Naive thymus-derived CD4-positive, alpha-beta T cell (primary cell): ENCODE measurements at regions not wholly inside any gene's neighbourhood (a gene's known extent, or its start where the extent isn't known, plus 50 kb on each side); places are given as distances from the start of the nearest gene placed in this dataset.
"Not testable (repeated sequence)": the region's sequence is repeated elsewhere in the genome, so short reads cannot be mapped to it uniquely, and the experiment has no call there.

ENCODE experiments used
- ATAC-seq: fragments of 150-1000 bp; cut with Tn5 transposase; 2 replicates; pipeline ENCODE4 v1.10.0; 2021; ENCODE audit warnings: mild to moderate bottlenecking, moderate library complexity
- CTCF ChIA-PET: fragments of 350-600 bp; sonication (Branson Sonifier 250); formaldehyde crosslinking; loops from one replicate; lab custom pipeline; 2021; ENCODE audit warnings: antibody characterized with exemption; lab: Charles Lee
- POLR2A ChIA-PET: fragments of 350-600 bp; sonication (Branson Sonifier 250); formaldehyde crosslinking; loops from one replicate; lab custom pipeline; 2021; ENCODE audit warnings: antibody characterized with exemption, inconsistent platforms; lab: Charles Lee
- DNase-seq, 9 donors: peaks; one replicate each; pipeline versions ENCODE4 v3.0.0 to v3.0.0-alpha.2; 2020 to 2022; ENCODE audit warnings: mixed read lengths in 1 of 9
- H3K27ac ChIP-seq: one replicate; pipeline ENCODE4 v1.7.0; 2013; ENCODE audit warnings: mild to moderate bottlenecking, low read depth, low read length, moderate library complexity
- H3K27me3 ChIP-seq, 2 donors: one replicate each; pipeline ENCODE4 v1.7.0; 2013; ENCODE audit warnings: low read length in 2 of 2, mild to moderate bottlenecking in 2 of 2, moderate library complexity in 2 of 2; ENCODE audit not compliant: control insufficient read depth in 2 of 2, insufficient read depth in 2 of 2
- H3K36me3 ChIP-seq, 3 experiments: 1 replicate in 2 of 3; 2 replicates in 1 of 3; pipeline ENCODE4 v1.7.0; 2013; ENCODE audit warnings: low read length in 3 of 3, mild to moderate bottlenecking in 3 of 3, moderate library complexity in 1 of 3; ENCODE audit not compliant: insufficient read depth in 3 of 3, control insufficient read depth in 2 of 3
- H3K4me1 ChIP-seq, 2 donors: one replicate each; pipeline ENCODE4 v1.7.0; 2013; ENCODE audit warnings: low read length in 2 of 2, mild to moderate bottlenecking in 2 of 2, moderate library complexity in 1 of 2; ENCODE audit not compliant: control insufficient read depth in 2 of 2, insufficient read depth in 2 of 2
- H3K4me3 ChIP-seq: 2 replicates; pipeline ENCODE4 v1.7.0; 2013; ENCODE audit warnings: mild to moderate bottlenecking, low read length
- H3K9me3 ChIP-seq, 3 experiments: 1 replicate in 2 of 3; 2 replicates in 1 of 3; pipeline ENCODE4 v1.7.0; 2013; ENCODE audit warnings: low read length in 3 of 3; ENCODE audit not compliant: control insufficient read depth in 2 of 3
- H3K27ac Mint-ChIP-seq, 9 donors: one replicate each; pipeline ENCODE4 v1.8.0; 2020 to 2022; ENCODE audit warnings: mixed read lengths in 9 of 9, mild to moderate bottlenecking in 8 of 9, moderate library complexity in 5 of 9, inconsistent platforms in 2 of 9
- H3K27me3 Mint-ChIP-seq, 5 donors: one replicate each; pipeline ENCODE4 v1.8.0; 2021 to 2022; ENCODE audit warnings: mixed read lengths in 5 of 5, mild to moderate bottlenecking in 1 of 5
- H3K36me3 Mint-ChIP-seq, 5 donors: one replicate each; pipeline ENCODE4 v1.8.0; 2020 to 2022; ENCODE audit warnings: mixed read lengths in 5 of 5, mild to moderate bottlenecking in 3 of 5, inconsistent platforms in 1 of 5
- H3K4me1 Mint-ChIP-seq, 7 donors: one replicate each; pipeline ENCODE4 v1.8.0; 2020 to 2022; ENCODE audit warnings: mixed read lengths in 7 of 7, mild to moderate bottlenecking in 3 of 7, inconsistent platforms in 1 of 7
- H3K4me3 Mint-ChIP-seq, 10 donors: one replicate each; pipeline ENCODE4 v1.8.0; 2020 to 2022; ENCODE audit warnings: mild to moderate bottlenecking in 10 of 10, mixed read lengths in 10 of 10, moderate library complexity in 6 of 10, inconsistent platforms in 2 of 10
- H3K9me3 Mint-ChIP-seq, 11 donors: one replicate each; pipeline ENCODE4 v1.8.0; 2020 to 2022; ENCODE audit warnings: mixed read lengths in 11 of 11, mild to moderate bottlenecking in 4 of 11, inconsistent platforms in 1 of 11, moderate library complexity in 1 of 11
- intact Hi-C, 2 donors: fragments of 100-400 bp; cut with micrococcal nuclease; formaldehyde crosslinking; loops; one replicate each; pipeline ENCODE4 v1.15.1; 2023

DNA sequence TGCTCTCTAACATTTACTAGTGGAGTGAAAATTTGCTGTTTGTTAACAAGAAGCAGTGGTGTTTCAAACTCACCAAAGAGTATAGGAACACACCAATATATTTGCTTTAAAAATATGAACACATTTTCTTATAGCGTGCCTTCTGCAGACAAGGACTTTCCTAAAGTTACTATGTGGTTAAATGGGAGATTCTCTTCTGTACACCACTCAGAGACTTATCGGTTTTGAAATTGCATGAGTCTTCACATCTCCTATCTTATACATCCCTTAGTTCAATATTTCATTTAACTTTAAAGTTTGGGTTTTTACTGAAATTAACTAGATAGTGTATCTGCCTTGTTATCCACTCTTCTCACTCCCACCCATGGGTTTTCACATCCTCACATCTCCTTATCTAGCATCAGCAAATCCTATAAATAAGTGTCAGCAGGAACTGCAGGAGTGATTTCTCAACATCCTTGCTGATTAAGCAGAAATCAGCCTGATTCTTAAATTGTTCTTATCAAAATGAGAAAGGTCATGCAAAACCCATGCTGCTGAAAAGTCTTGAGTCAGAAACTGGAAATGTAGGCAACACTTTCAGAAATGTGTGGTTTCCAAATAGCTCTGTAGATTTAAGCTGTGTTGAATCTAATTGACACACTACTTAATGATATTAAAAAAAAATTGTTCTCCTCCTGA, 1075.6 kb upstream of the GJE1 start:
- intact Hi-C loops: no loop called here
- H3K4me3 Mint-ChIP-seq: no peak overlapping the region
- Histone ChIP-seq H3K4me3 (no peak overlapping the region), H3K27me3 (no peaks in the 10 kb centered on the region), H3K36me3 (no peaks in the 10 kb centered on the region), H3K4me1 (no peaks in the 10 kb centered on the region), H3K9me3 (no peaks in the 10 kb centered on the region), H3K27ac (no peak overlapping the region)
- H3K36me3 Mint-ChIP-seq: no peaks in the 10 kb centered on the region
- no peak overlapping the region for H3K27ac Mint-ChIP-seq
- DNase-seq (no peak), ATAC-seq (no peak)
- H3K9me3 Mint-ChIP-seq: no peaks in the 10 kb centered on the region
- no peaks in the 10 kb centered on the region for H3K4me1 Mint-ChIP-seq
- peaks cover 0 to 8% (median 4%) of the 10 kb centered on the region in 5 donors for H3K27me3 Mint-ChIP-seq
- CTCF ChIA-PET: no interaction called here
- POLR2A ChIA-PET: no interaction called here

DNA sequence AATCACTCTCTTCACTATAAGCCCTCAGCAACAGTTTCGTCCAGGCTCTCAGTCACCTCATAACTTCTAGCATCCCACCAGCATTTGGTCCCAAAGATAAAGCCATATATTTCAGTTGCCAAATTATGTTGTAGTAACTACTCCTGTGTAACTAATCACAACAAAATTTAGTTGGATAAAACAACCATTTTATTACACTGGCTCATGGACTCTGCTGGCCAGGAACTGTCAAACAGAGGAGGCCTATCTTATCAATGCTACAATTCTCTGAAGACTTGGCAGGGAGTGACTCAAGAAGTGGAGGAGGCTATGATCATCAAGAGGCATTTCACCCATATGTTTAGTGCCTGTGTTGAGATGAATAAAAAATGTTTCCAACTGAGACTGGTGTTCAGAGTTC, 1082.3 kb upstream of the GJE1 start:
- Histone ChIP-seq H3K4me1 (no peaks in the 10 kb centered on the region), H3K36me3 (no peaks in the 10 kb centered on the region), H3K9me3 (no peaks in the 10 kb centered on the region), H3K27me3 (no peaks in the 10 kb centered on the region), H3K27ac (no peak overlapping the region), H3K4me3 (no peak overlapping the region)
- no peaks in the 10 kb centered on the region for H3K4me1 Mint-ChIP-seq
- no peak overlapping the region for H3K27ac Mint-ChIP-seq
- intact Hi-C loops: no loop called here
- DNase-seq (no peak), ATAC-seq (no peak)
- no peaks in the 10 kb centered on the region for H3K36me3 Mint-ChIP-seq
- H3K9me3 Mint-ChIP-seq: peaks cover 0 to 6% (median 0%) of the 10 kb centered on the region in 11 donors
- peaks cover 0 to 14% (median 0%) of the 10 kb centered on the region in 5 donors for H3K27me3 Mint-ChIP-seq
- ChIA-PET CTCF (interaction anchor here (0.7 kb wide), 1 partner anchor 503 kb away, joined by 4 read pairs; no protein-coding TSS in a partner anchor), POLR2A (no interaction called here)
- no peak overlapping the region for H3K4me3 Mint-ChIP-seq

DNA sequence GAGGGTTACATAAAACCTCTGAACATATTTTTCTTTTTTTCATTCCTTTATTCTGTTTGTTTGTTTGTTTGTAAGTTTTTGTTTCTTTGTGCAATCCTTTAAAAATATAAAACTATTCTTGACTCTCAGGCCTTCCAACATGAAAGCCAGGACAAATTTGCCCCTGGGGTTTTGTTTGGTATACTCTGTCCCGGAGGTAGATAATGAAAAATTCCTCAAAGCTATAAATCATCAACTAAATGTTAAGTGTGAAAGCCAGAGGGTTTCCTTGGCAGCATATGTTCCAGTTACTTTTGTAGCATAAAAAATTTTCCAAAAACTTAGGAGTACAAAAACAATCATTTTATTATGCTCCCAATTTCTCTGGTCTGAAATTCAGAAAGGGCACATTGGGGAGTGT, 1084.3 kb upstream of the GJE1 start:
- intact Hi-C loops: no loop called here
- CTCF ChIA-PET: no interaction called here
- DNase-seq: no peak

DNA sequence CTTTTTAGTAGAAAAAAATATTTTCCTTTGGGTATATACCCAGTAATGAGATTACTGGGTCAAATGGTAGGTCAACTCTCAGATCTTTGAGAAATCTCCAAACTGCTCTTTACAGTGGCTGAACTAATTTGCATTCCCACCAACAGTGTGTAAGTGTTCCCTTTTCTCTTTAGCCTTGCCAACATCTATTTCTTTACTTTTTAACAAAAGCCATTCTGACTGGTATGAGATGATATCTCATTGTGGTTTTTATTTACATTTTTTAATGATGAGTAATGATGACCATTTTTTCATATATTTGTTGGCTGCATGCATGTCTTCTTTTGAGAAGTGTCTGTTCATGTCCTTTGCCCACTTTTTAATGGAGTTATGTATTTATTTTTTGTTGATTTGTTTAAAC, 1086.2 kb upstream of the GJE1 start:
- ATAC-seq, H3K9me3 ChIP-seq, H3K4me3 Mint-ChIP-seq, H3K36me3 Mint-ChIP-seq, H3K36me3 ChIP-seq, H3K27ac Mint-ChIP-seq, POLR2A ChIA-PET, H3K4me3 ChIP-seq, H3K4me1 Mint-ChIP-seq, DNase-seq, H3K4me1 ChIP-seq, CTCF ChIA-PET, H3K9me3 Mint-ChIP-seq, intact Hi-C loops, H3K27me3 ChIP-seq, H3K27ac ChIP-seq: not testable (repeated sequence)
- peaks cover 0 to 14% (median 0%) of the 10 kb centered on the region in 5 donors for H3K27me3 Mint-ChIP-seq

More for the DNA sequence above, 1084.3 kb upstream of the GJE1 start:
- no peak for ATAC-seq
- Mint-ChIP-seq H3K27ac (no peak overlapping the region), H3K4me1 (no peaks in the 10 kb centered on the region), H3K9me3 (peaks cover 0 to 6% (median 0%) of the 10 kb centered on the region in 11 donors), H3K4me3 (no peak overlapping the region), H3K27me3 (peaks cover 0 to 14% (median 0%) of the 10 kb centered on the region in 5 donors), H3K36me3 (no peaks in the 10 kb centered on the region)
- Histone ChIP-seq H3K4me1 (no peaks in the 10 kb centered on the region), H3K27me3 (no peaks in the 10 kb centered on the region), H3K9me3 (no peaks in the 10 kb centered on the region), H3K36me3 (no peaks in the 10 kb centered on the region), H3K27ac (no peak overlapping the region), H3K4me3 (no peak overlapping the region)
- POLR2A ChIA-PET: no interaction called here

DNA sequence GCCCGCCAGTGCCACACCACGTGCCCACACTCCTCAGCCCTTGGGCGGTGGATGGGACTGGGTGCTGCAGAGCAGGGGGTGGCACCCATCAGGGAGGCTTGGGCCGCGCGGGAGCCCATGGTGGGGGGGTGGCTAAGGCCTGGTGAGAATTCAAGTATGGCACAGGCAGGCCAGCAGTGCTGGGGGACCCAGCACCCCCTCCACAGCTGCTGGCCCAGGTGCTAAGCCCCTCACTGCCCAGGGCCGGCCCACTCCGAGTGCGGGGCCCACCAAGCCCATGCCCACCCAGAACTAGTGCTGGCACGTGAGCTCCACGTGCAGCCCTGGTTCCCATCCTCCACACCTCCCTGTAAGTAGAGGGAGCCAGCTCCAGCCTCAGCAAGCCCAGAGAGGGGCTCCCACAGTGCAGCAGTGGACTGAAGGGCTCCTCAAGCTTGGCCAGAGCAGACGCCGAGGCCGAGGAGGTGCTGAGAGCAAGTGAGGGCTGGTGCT, 1091.1 kb upstream of the GJE1 start:
- Histone ChIP-seq H3K27me3 (no peaks in the 10 kb centered on the region), H3K9me3 (no peaks in the 10 kb centered on the region), H3K36me3 (no peaks in the 10 kb centered on the region), H3K4me1 (no peaks in the 10 kb centered on the region), H3K4me3 (no peak overlapping the region), H3K27ac (no peak overlapping the region)
- Mint-ChIP-seq H3K4me3 (no peak overlapping the region), H3K9me3 (peaks cover 0 to 13% (median 0%) of the 10 kb centered on the region in 11 donors), H3K27ac (no peak overlapping the region), H3K4me1 (no peaks in the 10 kb centered on the region), H3K27me3 (peaks cover 0 to 7% (median 0%) of the 10 kb centered on the region in 5 donors), H3K36me3 (no peaks in the 10 kb centered on the region)
- ChIA-PET POLR2A (no interaction called here), CTCF (no interaction called here)
- ATAC-seq: no peak
- intact Hi-C loops: no loop called here
- no peak for DNase-seq

DNA sequence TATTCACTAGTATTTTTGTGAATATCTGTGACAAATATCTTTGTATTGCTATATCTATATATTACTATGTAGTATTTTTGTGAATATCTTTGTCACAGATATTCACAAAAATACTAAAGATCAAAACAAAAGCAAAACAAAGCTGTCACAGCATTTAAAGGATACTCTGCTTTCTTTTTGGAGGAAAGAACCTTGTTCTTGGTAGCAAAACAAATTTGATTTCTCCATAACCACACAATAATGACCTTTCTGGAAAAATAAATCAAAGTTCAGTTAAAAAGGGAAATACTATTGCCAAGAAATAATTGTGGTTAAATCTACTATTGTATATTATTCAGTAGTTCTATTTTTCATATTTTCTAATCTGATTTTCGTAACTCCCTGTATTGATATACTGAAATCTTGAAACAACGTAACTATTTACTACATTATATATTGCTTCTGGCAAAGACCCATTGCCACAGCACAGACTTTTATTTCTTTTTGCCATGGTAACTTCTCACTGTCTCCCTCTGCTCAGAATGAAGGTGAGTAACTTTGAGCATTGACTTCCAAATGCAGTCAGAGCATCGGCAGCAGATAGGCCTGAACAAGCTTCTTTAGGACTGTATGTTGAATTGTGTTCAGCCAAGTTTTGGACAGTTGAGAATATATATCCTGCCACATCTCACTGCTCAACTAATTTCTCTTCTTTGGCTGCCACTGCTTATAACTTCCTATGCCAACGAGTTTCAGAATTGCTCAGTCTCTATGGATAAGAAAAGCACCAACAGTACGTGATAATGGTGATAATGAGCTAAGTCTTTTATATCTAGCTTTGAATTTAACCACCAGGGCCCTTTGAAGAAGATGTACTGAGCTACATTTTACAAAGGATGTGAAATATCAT, 1097.2 kb upstream of the GJE1 start:
- Mint-ChIP-seq H3K27ac (no peak overlapping the region), H3K27me3 (no peaks in the 10 kb centered on the region), H3K4me1 (no peaks in the 10 kb centered on the region), H3K36me3 (no peaks in the 10 kb centered on the region), H3K9me3 (peaks cover 0 to 3% (median 0%) of the 10 kb centered on the region in 11 donors), H3K4me3 (no peak overlapping the region)
- POLR2A ChIA-PET: no interaction called here
- no peaks in the 10 kb centered on the region for H3K27me3 ChIP-seq
- ATAC-seq (no peak), DNase-seq (no peak)
- no peaks in the 10 kb centered on the region for H3K9me3 ChIP-seq
- H3K36me3 ChIP-seq: no peaks in the 10 kb centered on the region
- no peaks in the 10 kb centered on the region for H3K4me1 ChIP-seq
- intact Hi-C loops: no loop called here
- CTCF ChIA-PET: no interaction called here
- H3K27ac ChIP-seq: no peak overlapping the region
- no peak overlapping the region for H3K4me3 ChIP-seq
